HepG2 (cell line): ENCODE measurements at regions not wholly inside any gene's neighbourhood (a gene's known extent, or its start where the extent isn't known, plus 50 kb on each side); places are given as distances from the start of the nearest gene placed in this dataset.

Experiments used
- ATAC-seq: fragments of 200-7000 bp; cut with Tn5 transposase; 3 replicates; pipeline ENCODE4 v1.9.1; 2020; ENCODE audit warnings: mild to moderate bottlenecking, moderate library complexity
- BruUV-seq: library from RNA; stranded (reverse); fragments of 400-500 nt; replicated peaks from 2 replicates; lab custom pipeline; 2021; lab: Mats Ljungman, UMichigan
- CTCF ChIA-PET: fragments of 300-600 bp; formaldehyde crosslinking; extraction: SDS; loops from one replicate; lab custom pipeline; 2021; ENCODE audit warnings: low total read pairs, inconsistent platforms, low intra/inter-chr PET ratio; lab: Yijun Ruan, JAX
- POLR2A ChIA-PET: fragments of 350-600 bp; sonication (Branson Sonifier 250); formaldehyde crosslinking; loops from one replicate; lab custom pipeline; 2020; ENCODE audit warnings: antibody characterized with exemption, inconsistent platforms; lab: Yijun Ruan, JAX
- DNase-seq: peaks from one replicate; pipeline ENCODE4 v3.0.0-alpha.2; 2015; ENCODE audit warnings: low spot score
- FAIRE-seq: peaks from 3 replicates; lab custom pipeline; 2011; peaks lifted over from hg19 to GRCh38; lab: Jason Lieb, UNC
- H2AFZ ChIP-seq: one replicate; pipeline ENCODE4 v1.6.1; 2011; ENCODE audit warnings: low read length, inconsistent platforms
- H3K27ac ChIP-seq: fragments of 300-600 bp; 3 replicates; pipeline ENCODE4 v1.8.0; 2011; ENCODE audit warnings: mixed run types, mild to moderate bottlenecking, mixed read lengths, low read length, inconsistent platforms; ENCODE audit not compliant: insufficient read depth; ENCODE audit errors: extremely low read length
- H3K27me3 ChIP-seq, 2 experiments: fragments of 200-600 bp in 1 of 2; 2 replicates in 1 of 2; 3 replicates in 1 of 2; pipeline versions ENCODE4 v1.6.0 to v1.8.0; 2011; ENCODE audit warnings: low read length in 2 of 2, mild to moderate bottlenecking in 2 of 2, moderate library complexity in 2 of 2, inconsistent platforms in 1 of 2; ENCODE audit not compliant: insufficient read depth in 2 of 2, control insufficient read depth in 1 of 2
- H3K36me3 ChIP-seq, 2 experiments: fragments of 200-600 bp in 1 of 2; replicated peaks in 1 of 2; 2 replicates in 1 of 2; 3 replicates in 1 of 2; pipeline versions ENCODE4 v1.5.1 to v1.8.0; 2011; ENCODE audit warnings: low read length in 2 of 2, inconsistent platforms in 1 of 2; ENCODE audit not compliant: insufficient read depth in 2 of 2, control insufficient read depth in 1 of 2
- H3K4me1 ChIP-seq: 2 replicates; pipeline ENCODE4 v1.5.1; 2012; ENCODE audit warnings: low read length, inconsistent platforms; ENCODE audit not compliant: insufficient read depth
- H3K4me2 ChIP-seq: 2 replicates; pipeline ENCODE4 v1.6.0; 2011; ENCODE audit warnings: low read depth, low read length, inconsistent platforms
- H3K4me3 ChIP-seq, 3 experiments: fragments of 200-600 bp in 1 of 3; sonication (generic), shearing (Covaris generic) in 1 of 3; replicated peaks in 1 of 3; 2 replicates each; pipeline ENCODE4 v1.5.1; 2011 to 2016; ENCODE audit warnings: low read length in 3 of 3, inconsistent platforms in 2 of 3, low read depth in 2 of 3, mild to moderate bottlenecking in 2 of 3, control low read depth in 1 of 3, mixed read lengths in 1 of 3; ENCODE audit not compliant: insufficient read depth in 1 of 3
- H3K79me2 ChIP-seq: one replicate; pipeline ENCODE4 v1.6.1; 2011; ENCODE audit warnings: low read length, inconsistent platforms; ENCODE audit not compliant: insufficient read depth
- H3K9ac ChIP-seq: 2 replicates; pipeline ENCODE4 v1.6.0; 2011; ENCODE audit warnings: mild to moderate bottlenecking, low read depth, low read length, inconsistent platforms; ENCODE audit not compliant: insufficient read depth
- H3K9me3 ChIP-seq: 2 replicates; pipeline ENCODE4 v1.5.1; 2012; ENCODE audit warnings: mild to moderate bottlenecking, low read length
- H4K20me1 ChIP-seq: 2 replicates; pipeline ENCODE4 v1.6.0; 2011; ENCODE audit warnings: inconsistent platforms, mild to moderate bottlenecking, low read length, moderate library complexity; ENCODE audit not compliant: insufficient read depth
- BORCS8-MEF2B ChIP-seq: sonication (generic); formaldehyde crosslinking; IDR thresholded peaks from 2 replicates; pipeline ENCODE4 v1.8.0; 2022; ENCODE audit warnings: mild to moderate bottlenecking, missing genetic modification reagents
- CAMTA2 ChIP-seq: sonication (generic); formaldehyde crosslinking; IDR thresholded peaks from 2 replicates; pipeline ENCODE4 v1.4.0; 2020; ENCODE audit warnings: mild to moderate bottlenecking, missing genetic modification reagents, borderline replicate concordance
- CHD4 ChIP-seq: fragments of 200-600 bp; sonication (generic); IDR thresholded peaks from 2 replicates; pipeline ENCODE4 v1.7.0; 2017; ENCODE audit warnings: mild to moderate bottlenecking, low read length, borderline replicate concordance
- DMTF1 ChIP-seq: sonication (generic); formaldehyde crosslinking; IDR thresholded peaks from 2 replicates; pipeline ENCODE4 v1.4.0; 2020; ENCODE audit warnings: mild to moderate bottlenecking, missing genetic modification reagents
- GZF1 ChIP-seq: sonication (generic); formaldehyde crosslinking; IDR thresholded peaks from 2 replicates; pipeline ENCODE4 v1.5.1; 2020; ENCODE audit warnings: mild to moderate bottlenecking, missing genetic modification reagents
- ISX ChIP-seq: sonication (generic); formaldehyde crosslinking; conservative IDR thresholded peaks from 2 replicates; pipeline ENCODE4 v1.5.0; 2020; ENCODE audit warnings: missing genetic modification reagents
- SMAD3 ChIP-seq: sonication (generic); formaldehyde crosslinking; IDR thresholded peaks from 2 replicates; pipeline ENCODE4 v1.4.0; 2020; ENCODE audit warnings: missing genetic modification reagents
- STAT6 ChIP-seq: sonication (generic); formaldehyde crosslinking; IDR thresholded peaks from 2 replicates; pipeline ENCODE4 v1.4.0; 2020; ENCODE audit warnings: missing genetic modification reagents, mild to moderate bottlenecking, borderline replicate concordance
- TBL1XR1 ChIP-seq: fragments of 150-350 bp; IDR thresholded peaks from 2 replicates; pipeline ENCODE4 v1.6.1; 2014; ENCODE audit warnings: borderline replicate concordance, low read length; ENCODE audit not compliant: partially characterized antibody
- ZKSCAN5 ChIP-seq: sonication (generic); formaldehyde crosslinking; IDR thresholded peaks from 2 replicates; pipeline ENCODE4 v1.5.1; 2020; ENCODE audit warnings: mild to moderate bottlenecking, missing genetic modification reagents
- ZNF234 ChIP-seq: sonication (generic); formaldehyde crosslinking; conservative IDR thresholded peaks from 2 replicates; pipeline ENCODE4 v1.5.1; 2020; ENCODE audit warnings: mild to moderate bottlenecking, missing genetic modification reagents
- ZNF350 ChIP-seq: sonication (generic); formaldehyde crosslinking; IDR thresholded peaks from 2 replicates; pipeline ENCODE4 v1.4.0; 2020; ENCODE audit warnings: mild to moderate bottlenecking, low read depth, missing genetic modification reagents, borderline replicate concordance
- WGBS: methylation state at CpG from one replicate; pipeline ENCODE4 v1.1.6; 2017; ENCODE audit warnings: low lambda C conversion rate; 5-methylcytosine and 5-hydroxymethylcytosine counted together
- in situ Hi-C: cut with HindIII; loops from 2 replicates; pipeline ENCODE4 v1.10.0; 2017; ENCODE audit warnings: low pct_unique_long_range_greater_than_20kb; ENCODE audit not compliant: extremely low pct_ligation_motif_present
- intact Hi-C: fragments of 100-400 bp; cut with micrococcal nuclease; formaldehyde crosslinking; loops from one replicate; pipeline ENCODE4 v1.10.0; 2022; ENCODE audit not compliant: unreplicated experiment
- TF ChIP-seq, protein P1 (sequence below): fragments of 450-650 bp; IDR thresholded peaks from 2 replicates; pipeline ENCODE4 v1.6.1; 2017
- TF ChIP-seq, protein P2 (sequence below): sonication (generic); formaldehyde crosslinking; IDR thresholded peaks from 2 replicates; pipeline ENCODE4 v1.4.0; 2020; ENCODE audit warnings: missing genetic modification reagents, borderline replicate concordance

- POLR2A ChIA-PET: no interaction called here
These were observed 94.5 kb upstream of the GC start for GRCh38 chr4:71878376-71878775.

More at GRCh38 chr4:71878376-71878775, 94.5 kb upstream of the GC start:
- no peak for DNase-seq
- Histone ChIP-seq H3K27me3 (no peaks in the 10 kb centered on the region), H3K9me3 (peaks cover 59% of the 10 kb centered on the region), H4K20me1 (no peaks in the 10 kb centered on the region), H3K79me2 (no peaks in the 10 kb centered on the region), H3K36me3 (no peaks in the 10 kb centered on the region), H3K9ac (no peak overlapping the region), H2AFZ (no peak overlapping the region), H3K4me1 (no peaks in the 10 kb centered on the region), H3K27ac (no peak overlapping the region), H3K4me3 (no peak overlapping the region), H3K4me2 (no peak overlapping the region)
- no peak for ATAC-seq
- no peak for FAIRE-seq
- TF ChIP-seq TBL1XR1: no peak
- TF ChIP-seq, protein P1, sequence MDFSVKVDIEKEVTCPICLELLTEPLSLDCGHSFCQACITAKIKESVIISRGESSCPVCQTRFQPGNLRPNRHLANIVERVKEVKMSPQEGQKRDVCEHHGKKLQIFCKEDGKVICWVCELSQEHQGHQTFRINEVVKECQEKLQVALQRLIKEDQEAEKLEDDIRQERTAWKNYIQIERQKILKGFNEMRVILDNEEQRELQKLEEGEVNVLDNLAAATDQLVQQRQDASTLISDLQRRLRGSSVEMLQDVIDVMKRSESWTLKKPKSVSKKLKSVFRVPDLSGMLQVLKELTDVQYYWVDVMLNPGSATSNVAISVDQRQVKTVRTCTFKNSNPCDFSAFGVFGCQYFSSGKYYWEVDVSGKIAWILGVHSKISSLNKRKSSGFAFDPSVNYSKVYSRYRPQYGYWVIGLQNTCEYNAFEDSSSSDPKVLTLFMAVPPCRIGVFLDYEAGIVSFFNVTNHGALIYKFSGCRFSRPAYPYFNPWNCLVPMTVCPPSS: no peak
- TF ChIP-seq ZNF234 (CRISPR knock-in tag): no peak
- TF ChIP-seq DMTF1 (CRISPR knock-in tag): no peak
- TF ChIP-seq STAT6: no peak
- TF ChIP-seq GZF1: no peak
- TF ChIP-seq CHD4: no peak
- TF ChIP-seq SMAD3 (CRISPR knock-in tag): no peak
- no peak for TF ChIP-seq ZNF350 (CRISPR knock-in tag)
- no peak for TF ChIP-seq ISX (CRISPR knock-in tag)
- TF ChIP-seq, protein P2, sequence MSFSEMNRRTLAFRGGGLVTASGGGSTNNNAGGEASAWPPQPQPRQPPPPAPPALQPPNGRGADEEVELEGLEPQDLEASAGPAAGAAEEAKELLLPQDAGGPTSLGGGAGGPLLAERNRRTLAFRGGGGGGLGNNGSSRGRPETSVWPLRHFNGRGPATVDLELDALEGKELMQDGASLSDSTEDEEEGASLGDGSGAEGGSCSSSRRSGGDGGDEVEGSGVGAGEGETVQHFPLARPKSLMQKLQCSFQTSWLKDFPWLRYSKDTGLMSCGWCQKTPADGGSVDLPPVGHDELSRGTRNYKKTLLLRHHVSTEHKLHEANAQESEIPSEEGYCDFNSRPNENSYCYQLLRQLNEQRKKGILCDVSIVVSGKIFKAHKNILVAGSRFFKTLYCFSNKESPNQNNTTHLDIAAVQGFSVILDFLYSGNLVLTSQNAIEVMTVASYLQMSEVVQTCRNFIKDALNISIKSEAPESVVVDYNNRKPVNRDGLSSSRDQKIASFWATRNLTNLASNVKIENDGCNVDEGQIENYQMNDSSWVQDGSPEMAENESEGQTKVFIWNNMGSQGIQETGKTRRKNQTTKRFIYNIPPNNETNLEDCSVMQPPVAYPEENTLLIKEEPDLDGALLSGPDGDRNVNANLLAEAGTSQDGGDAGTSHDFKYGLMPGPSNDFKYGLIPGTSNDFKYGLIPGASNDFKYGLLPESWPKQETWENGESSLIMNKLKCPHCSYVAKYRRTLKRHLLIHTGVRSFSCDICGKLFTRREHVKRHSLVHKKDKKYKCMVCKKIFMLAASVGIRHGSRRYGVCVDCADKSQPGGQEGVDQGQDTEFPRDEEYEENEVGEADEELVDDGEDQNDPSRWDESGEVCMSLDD (CRISPR knock-in tag): no peak
- TF ChIP-seq ZKSCAN5: no peak
- TF ChIP-seq BORCS8-MEF2B: no peak
- no peak for TF ChIP-seq CAMTA2 (CRISPR knock-in tag)
- CTCF ChIA-PET: no interaction called here
- intact Hi-C loops: no loop called here
- 52% methylated on average over 2 of the region's 2 CpGs for WGBS
- BruUV-seq: no TSS peak
- in situ Hi-C loops: no loop called here
